SK-N-MC (cell line): ENCODE measurements at regions not wholly inside any gene's neighbourhood (a gene's known extent, or its start where the extent isn't known, plus 50 kb on each side); places are given as distances from the start of the nearest gene placed in this dataset.

Experiments used
- EZH2 ChIP-seq: fragments of 200-600 bp; sonication (generic); IDR thresholded peaks from one replicate; pipeline ENCODE4 v1.6.1; 2017; ENCODE audit warnings: antibody characterized with exemption
- POLR2AphosphoS5 ChIP-seq: IDR thresholded peaks from 2 replicates; pipeline ENCODE4 v1.6.1; 2012; ENCODE audit warnings: mild to moderate bottlenecking, low read depth, low read length, borderline replicate concordance

- TF ChIP-seq EZH2 (no peak), POLR2AphosphoS5 (no peak)
These were observed 310.5 kb upstream of the IRX5 start for GRCh38 chr16:54620197-54620596.
